Duodenal mucosa (tissue), 2 donors: ENCODE measurements at regions not wholly inside any gene's neighbourhood (a gene's known extent, or its start where the extent isn't known, plus 50 kb on each side); places are given as distances from the start of the nearest gene placed in this dataset.
"Not testable (repeated sequence)": the region's sequence is repeated elsewhere in the genome, so short reads cannot be mapped to it uniquely, and the experiment has no call there.

Source experiments
- H3K27ac ChIP-seq: one replicate; pipeline ENCODE4 v1.7.0; 2013; ENCODE audit warnings: low read depth, low read length
- H3K27me3 ChIP-seq, 2 donors: one replicate each; pipeline ENCODE4 v1.7.0; 2013; ENCODE audit warnings: low read length in 2 of 2, control low read depth in 1 of 2; ENCODE audit not compliant: insufficient read depth in 2 of 2, control insufficient read depth in 1 of 2
- H3K36me3 ChIP-seq, 2 donors: one replicate each; pipeline ENCODE4 v1.7.0; 2013; ENCODE audit warnings: low read length in 2 of 2, control low read depth in 1 of 2; ENCODE audit not compliant: insufficient read depth in 2 of 2, control insufficient read depth in 1 of 2
- H3K4me1 ChIP-seq, 2 donors: one replicate each; pipeline ENCODE4 v1.7.0; 2013; ENCODE audit warnings: low read length in 2 of 2, control low read depth in 1 of 2; ENCODE audit not compliant: insufficient read depth in 2 of 2, control insufficient read depth in 1 of 2
- H3K4me3 ChIP-seq, 2 donors: one replicate each; pipeline ENCODE4 v1.7.0; 2013; ENCODE audit warnings: low read length in 2 of 2, low read depth in 1 of 2
- H3K9ac ChIP-seq, 2 donors: one replicate each; pipeline ENCODE4 v1.7.0; 2013; ENCODE audit warnings: low read length in 2 of 2, low read depth in 1 of 2
- H3K9me3 ChIP-seq, 2 donors: one replicate each; pipeline ENCODE4 v1.7.0; 2013; ENCODE audit warnings: low read length in 2 of 2, control low read depth in 1 of 2; ENCODE audit not compliant: control insufficient read depth in 1 of 2

DNA sequence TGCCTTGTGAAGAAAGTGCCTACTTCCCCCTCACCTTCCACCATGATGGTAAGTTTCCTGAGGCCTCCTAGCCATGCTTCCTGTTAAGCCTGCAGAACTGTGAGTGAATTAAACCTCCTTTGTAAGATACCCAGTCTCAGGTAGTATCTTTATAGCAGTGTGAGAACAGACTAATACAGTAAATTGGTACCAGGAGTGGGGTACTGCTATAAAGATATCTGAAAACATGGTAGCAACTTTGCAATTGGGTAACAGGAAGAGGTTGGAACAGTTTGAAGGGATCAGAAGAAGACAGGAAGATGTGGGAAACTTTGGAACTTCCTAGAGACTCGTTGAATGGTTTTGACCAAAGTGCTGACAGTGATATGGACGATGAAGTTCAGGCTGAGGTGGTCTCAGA lies 550.3 kb upstream of the ADAMTS5 start:
- H3K9ac ChIP-seq, H3K36me3 ChIP-seq, H3K9me3 ChIP-seq, H3K27me3 ChIP-seq, H3K27ac ChIP-seq, H3K4me3 ChIP-seq, H3K4me1 ChIP-seq: not testable (repeated sequence)

DNA sequence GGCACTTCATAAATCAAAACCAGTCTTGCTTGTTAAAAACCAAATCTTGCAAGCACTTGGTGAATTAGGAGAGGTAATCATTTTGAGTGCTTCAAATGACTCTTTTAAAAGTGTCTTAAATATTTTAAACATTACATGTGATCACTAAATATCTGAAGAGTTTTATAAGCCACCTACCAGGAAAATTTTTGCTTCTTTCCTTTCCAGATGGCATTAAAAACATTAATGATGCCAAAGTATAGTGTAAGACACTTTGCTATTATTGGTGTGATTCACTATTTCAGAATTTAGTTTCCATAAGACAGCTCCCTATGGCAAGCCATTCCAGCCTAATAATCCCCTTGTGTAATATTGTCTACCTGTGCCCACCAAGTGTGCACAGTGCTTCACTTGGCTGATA lies 548.8 kb upstream of the ADAMTS5 start:
- Histone ChIP-seq H3K4me1 (no peaks in the 10 kb centered on the region), H3K9ac (no peak overlapping the region), H3K9me3 (peaks cover 0 to 5% of the 10 kb centered on the region in 2 donors), H3K27me3 (no peaks in the 10 kb centered on the region), H3K36me3 (no peaks in the 10 kb centered on the region), H3K27ac (no peak overlapping the region), H3K4me3 (no peak overlapping the region)

DNA sequence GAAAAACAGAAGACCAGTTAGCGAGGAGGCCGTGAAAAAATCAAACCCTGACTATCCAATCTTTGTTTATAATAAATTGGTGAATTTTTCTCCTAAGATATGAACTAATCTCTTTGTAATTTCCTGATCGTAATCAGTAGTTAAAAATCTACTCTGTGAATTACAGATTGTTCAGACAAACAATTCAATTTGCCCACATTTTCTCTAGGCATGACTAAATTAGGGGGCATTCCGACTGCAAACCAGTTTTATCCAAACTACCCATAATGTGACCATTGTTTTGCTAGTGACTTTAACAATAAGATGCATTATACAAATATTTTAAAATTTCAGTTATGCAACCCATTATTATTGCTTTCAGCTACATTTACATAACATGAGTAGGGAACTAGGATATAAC lies 546.9 kb upstream of the ADAMTS5 start:
- Histone ChIP-seq H3K9ac (no peak overlapping the region), H3K27ac (no peak overlapping the region), H3K27me3 (no peaks in the 10 kb centered on the region), H3K4me3 (no peak overlapping the region), H3K36me3 (no peaks in the 10 kb centered on the region), H3K9me3 (peaks cover 0 to 5% of the 10 kb centered on the region in 2 donors), H3K4me1 (no peaks in the 10 kb centered on the region)

DNA sequence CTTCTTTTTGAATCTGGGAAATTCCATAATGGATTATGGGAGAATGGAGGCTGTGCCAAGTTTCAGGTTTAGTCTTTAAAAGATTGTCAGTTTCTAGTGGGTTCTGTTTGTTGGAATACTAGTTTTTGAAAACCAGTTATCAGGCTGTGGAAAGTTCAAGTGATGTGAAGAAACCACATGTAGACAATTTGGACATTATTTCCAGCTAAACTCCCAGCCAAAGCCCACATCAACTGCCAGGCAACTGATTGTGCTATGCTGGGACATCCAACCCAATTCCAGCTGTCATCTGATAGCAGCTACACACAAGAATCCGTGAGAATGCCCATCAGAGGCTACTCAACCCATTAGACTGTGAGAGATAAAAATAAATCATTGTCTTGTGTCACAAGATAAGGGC lies 546.1 kb upstream of the ADAMTS5 start:
- Histone ChIP-seq H3K27me3 (no peaks in the 10 kb centered on the region), H3K4me1 (no peaks in the 10 kb centered on the region), H3K4me3 (no peak overlapping the region), H3K9me3 (peaks cover 0 to 5% of the 10 kb centered on the region in 2 donors), H3K27ac (no peak overlapping the region), H3K36me3 (no peaks in the 10 kb centered on the region), H3K9ac (no peak overlapping the region)

DNA sequence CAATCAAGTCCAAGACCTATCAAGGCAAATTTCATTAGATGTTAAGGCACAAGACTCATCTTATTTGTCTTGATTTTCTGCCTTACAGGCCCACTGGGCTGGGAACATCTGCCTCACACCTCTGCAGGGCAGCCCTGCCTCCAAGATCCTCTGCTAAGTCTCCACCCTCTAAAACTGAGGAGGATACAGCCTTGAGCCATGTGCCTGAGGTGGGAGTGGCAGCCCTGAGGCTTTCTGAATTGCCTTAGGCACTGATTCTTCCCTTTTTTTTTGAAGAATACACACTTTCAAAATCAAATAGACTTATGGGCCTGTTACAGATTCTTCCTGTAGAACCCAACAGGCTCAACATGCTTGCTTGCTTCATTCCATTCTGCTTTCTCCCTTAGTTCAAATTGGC lies 544.3 kb upstream of the ADAMTS5 start:
- Histone ChIP-seq H3K27me3 (no peaks in the 10 kb centered on the region), H3K36me3 (no peaks in the 10 kb centered on the region)

DNA sequence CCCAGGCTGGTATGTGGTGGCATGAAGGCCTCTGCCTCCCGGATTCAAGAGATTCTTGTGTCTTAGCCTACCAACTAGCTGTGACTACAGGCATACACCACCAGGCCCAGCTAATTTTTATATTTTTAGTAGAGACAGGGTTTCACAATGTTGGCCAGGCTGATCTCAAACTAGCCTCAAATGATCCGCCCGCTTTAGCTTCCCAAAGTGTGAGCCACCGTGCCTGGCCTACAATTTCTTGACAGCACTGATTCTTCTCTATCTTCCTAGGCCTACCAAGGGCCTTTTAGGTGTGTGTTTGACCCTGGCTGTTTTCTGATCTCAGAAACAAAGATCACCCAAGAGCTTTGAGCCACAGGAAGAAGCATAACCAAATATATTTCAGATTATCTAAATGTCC lies 540.8 kb upstream of the ADAMTS5 start:
- H3K4me1 ChIP-seq: no peaks in the 10 kb centered on the region
- H3K36me3 ChIP-seq: no peaks in the 10 kb centered on the region
- no peak overlapping the region for H3K27ac ChIP-seq

More for the DNA sequence above, 544.3 kb upstream of the ADAMTS5 start:
- no peak overlapping the region for H3K4me3 ChIP-seq
- no peak overlapping the region for H3K27ac ChIP-seq
- H3K9ac ChIP-seq: no peak overlapping the region
- H3K9me3 ChIP-seq: no peaks in the 10 kb centered on the region
- no peaks in the 10 kb centered on the region for H3K4me1 ChIP-seq

DNA sequence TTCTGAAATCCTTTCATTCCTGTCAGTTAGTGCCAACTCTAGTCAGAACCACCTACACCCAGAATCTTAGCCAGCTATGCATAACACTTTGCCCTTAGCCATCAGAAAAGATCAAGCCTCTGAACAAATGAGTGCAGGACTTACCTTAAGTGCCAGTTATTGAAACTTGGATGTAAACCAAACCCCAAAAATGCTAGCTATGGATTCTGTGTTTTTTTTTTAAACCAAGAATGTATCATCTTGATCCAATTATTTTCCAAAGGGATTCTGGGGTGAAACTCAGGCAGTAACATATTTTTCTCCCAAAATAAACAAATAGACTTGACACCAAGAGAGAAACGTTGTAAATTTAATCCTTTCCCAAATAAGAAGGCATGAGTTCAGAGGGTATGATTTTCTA lies 538.6 kb upstream of the ADAMTS5 start:
- H3K4me1 ChIP-seq: no peaks in the 10 kb centered on the region

More for the DNA sequence above, 540.8 kb upstream of the ADAMTS5 start:
- Histone ChIP-seq H3K4me3 (no peak overlapping the region), H3K27me3 (no peaks in the 10 kb centered on the region), H3K9ac (no peak overlapping the region), H3K9me3 (no peaks in the 10 kb centered on the region)

DNA sequence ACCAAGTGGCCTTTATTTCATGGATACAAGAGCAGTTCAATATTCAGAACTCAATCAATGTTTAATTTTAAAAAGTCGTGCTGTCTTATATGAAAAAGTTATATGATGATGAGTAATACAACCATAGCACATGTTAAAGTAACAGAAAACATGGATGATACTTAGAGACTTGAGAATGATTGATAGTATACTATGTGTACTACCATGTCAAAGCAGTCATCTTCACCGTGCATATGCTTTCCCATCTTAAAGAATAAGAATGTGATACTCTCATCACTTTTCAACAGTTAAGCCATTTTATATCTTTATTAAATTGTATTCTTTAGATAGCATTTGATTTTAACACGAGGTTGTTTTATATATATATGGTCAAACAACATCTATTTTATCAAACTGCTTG lies 535.9 kb upstream of the ADAMTS5 start:
- no peak overlapping the region for H3K9ac ChIP-seq
- no peaks in the 10 kb centered on the region for H3K4me1 ChIP-seq
- H3K4me3 ChIP-seq: no peak overlapping the region
- H3K27me3 ChIP-seq: no peaks in the 10 kb centered on the region
- no peak overlapping the region for H3K27ac ChIP-seq
- no peaks in the 10 kb centered on the region for H3K9me3 ChIP-seq
- no peaks in the 10 kb centered on the region for H3K36me3 ChIP-seq

More for the DNA sequence above, 538.6 kb upstream of the ADAMTS5 start:
- no peaks in the 10 kb centered on the region for H3K27me3 ChIP-seq
- no peak overlapping the region for H3K9ac ChIP-seq
- H3K36me3 ChIP-seq: no peaks in the 10 kb centered on the region
- no peak overlapping the region for H3K27ac ChIP-seq
- no peaks in the 10 kb centered on the region for H3K9me3 ChIP-seq
- no peak overlapping the region for H3K4me3 ChIP-seq

DNA sequence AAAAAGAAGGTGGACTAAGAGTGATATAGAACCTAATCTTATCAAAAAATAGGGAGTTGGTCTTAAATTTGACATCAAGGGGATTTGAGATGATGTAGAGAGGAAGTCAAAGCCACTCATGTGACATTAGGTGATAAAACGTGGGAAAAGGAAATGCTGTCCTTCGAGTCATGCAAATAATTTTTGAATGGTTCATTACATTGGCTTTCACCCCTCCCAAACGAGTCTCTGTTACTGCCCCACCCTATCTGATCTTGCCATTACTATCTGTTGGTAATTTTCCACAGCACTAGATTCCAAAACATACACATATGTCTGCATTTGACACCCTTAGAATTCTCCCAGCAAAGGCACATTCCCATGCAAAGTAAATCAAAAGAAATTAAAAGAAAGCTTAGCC lies 531.1 kb upstream of the ADAMTS5 start:
- Histone ChIP-seq H3K27ac (no peak overlapping the region), H3K27me3 (no peaks in the 10 kb centered on the region), H3K36me3 (no peaks in the 10 kb centered on the region), H3K9me3 (no peaks in the 10 kb centered on the region), H3K4me1 (no peaks in the 10 kb centered on the region), H3K4me3 (no peak overlapping the region), H3K9ac (no peak overlapping the region)

DNA sequence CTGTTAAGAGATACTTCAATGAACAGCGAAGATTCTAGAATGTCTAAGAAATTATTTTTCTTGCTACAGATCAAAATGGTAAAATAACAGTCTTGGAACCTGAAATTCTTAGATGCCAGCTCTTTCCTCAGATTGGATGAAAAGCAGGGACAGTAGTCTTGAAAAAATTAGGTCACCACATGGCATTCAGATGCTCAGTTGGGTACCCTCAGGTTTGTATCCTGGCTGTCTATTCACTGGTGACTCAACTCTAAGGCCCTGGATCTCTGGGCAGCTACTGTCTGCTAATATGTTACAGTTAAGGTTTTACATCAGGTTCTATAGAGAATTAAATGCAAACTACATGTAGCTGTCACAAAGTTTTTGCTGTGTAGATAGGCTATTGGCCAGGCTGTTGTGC lies 528.9 kb upstream of the ADAMTS5 start:
- Histone ChIP-seq H3K27me3 (no peaks in the 10 kb centered on the region), H3K27ac (no peak overlapping the region), H3K9me3 (no peaks in the 10 kb centered on the region), H3K36me3 (no peaks in the 10 kb centered on the region), H3K9ac (no peak overlapping the region), H3K4me1 (no peaks in the 10 kb centered on the region), H3K4me3 (no peak overlapping the region)

DNA sequence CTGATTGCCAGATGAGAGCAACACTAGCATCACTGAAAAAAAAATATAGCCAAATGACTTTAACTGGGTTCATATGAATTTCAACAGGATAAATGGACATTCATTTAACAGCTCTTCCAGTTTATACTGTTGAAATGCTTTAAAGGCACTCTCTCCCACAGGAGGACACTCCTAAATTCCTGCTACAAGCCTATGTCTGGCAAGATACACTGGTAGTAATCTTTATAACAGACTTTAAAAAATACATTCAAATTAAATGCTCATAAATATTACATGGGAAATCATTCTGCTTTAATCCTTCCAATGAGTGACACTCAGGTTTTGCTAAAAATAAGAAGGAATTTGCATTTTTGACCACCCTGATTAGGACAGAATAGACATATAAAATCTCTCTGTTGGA lies 526.7 kb upstream of the ADAMTS5 start:
- Histone ChIP-seq H3K27ac (no peak overlapping the region), H3K4me3 (no peak overlapping the region), H3K4me1 (no peaks in the 10 kb centered on the region), H3K27me3 (no peaks in the 10 kb centered on the region), H3K36me3 (no peaks in the 10 kb centered on the region), H3K9me3 (no peaks in the 10 kb centered on the region), H3K9ac (no peak overlapping the region)
